HepG2 (cell line): ENCODE measurements at regions not wholly inside any gene's neighbourhood (a gene's known extent, or its start where the extent isn't known, plus 50 kb on each side); places are given as distances from the start of the nearest gene placed in this dataset.

Source experiments
- ATAC-seq: fragments of 200-7000 bp; cut with Tn5 transposase; 3 replicates; pipeline ENCODE4 v1.9.1; 2020; ENCODE audit warnings: mild to moderate bottlenecking, moderate library complexity
- BruUV-seq: library from RNA; stranded (reverse); fragments of 400-500 nt; replicated peaks from 2 replicates; lab custom pipeline; 2021; lab: Mats Ljungman, UMichigan
- CTCF ChIA-PET: fragments of 300-600 bp; formaldehyde crosslinking; extraction: SDS; loops from one replicate; lab custom pipeline; 2021; ENCODE audit warnings: low total read pairs, inconsistent platforms, low intra/inter-chr PET ratio; lab: Yijun Ruan, JAX
- POLR2A ChIA-PET: fragments of 350-600 bp; sonication (Branson Sonifier 250); formaldehyde crosslinking; loops from one replicate; lab custom pipeline; 2020; ENCODE audit warnings: antibody characterized with exemption, inconsistent platforms; lab: Yijun Ruan, JAX
- DNase-seq: peaks from one replicate; pipeline ENCODE4 v3.0.0-alpha.2; 2015; ENCODE audit warnings: low spot score
- FAIRE-seq: peaks from 3 replicates; lab custom pipeline; 2011; peaks lifted over from hg19 to GRCh38; lab: Jason Lieb, UNC
- H2AFZ ChIP-seq: one replicate; pipeline ENCODE4 v1.6.1; 2011; ENCODE audit warnings: low read length, inconsistent platforms
- H3K27ac ChIP-seq: fragments of 300-600 bp; 3 replicates; pipeline ENCODE4 v1.8.0; 2011; ENCODE audit warnings: mixed run types, mild to moderate bottlenecking, mixed read lengths, low read length, inconsistent platforms; ENCODE audit not compliant: insufficient read depth; ENCODE audit errors: extremely low read length
- H3K27me3 ChIP-seq, 2 experiments: fragments of 200-600 bp in 1 of 2; 2 replicates in 1 of 2; 3 replicates in 1 of 2; pipeline versions ENCODE4 v1.6.0 to v1.8.0; 2011; ENCODE audit warnings: low read length in 2 of 2, mild to moderate bottlenecking in 2 of 2, moderate library complexity in 2 of 2, inconsistent platforms in 1 of 2; ENCODE audit not compliant: insufficient read depth in 2 of 2, control insufficient read depth in 1 of 2
- H3K36me3 ChIP-seq, 2 experiments: fragments of 200-600 bp in 1 of 2; replicated peaks in 1 of 2; 2 replicates in 1 of 2; 3 replicates in 1 of 2; pipeline versions ENCODE4 v1.5.1 to v1.8.0; 2011; ENCODE audit warnings: low read length in 2 of 2, inconsistent platforms in 1 of 2; ENCODE audit not compliant: insufficient read depth in 2 of 2, control insufficient read depth in 1 of 2
- H3K4me1 ChIP-seq: 2 replicates; pipeline ENCODE4 v1.5.1; 2012; ENCODE audit warnings: low read length, inconsistent platforms; ENCODE audit not compliant: insufficient read depth
- H3K4me2 ChIP-seq: 2 replicates; pipeline ENCODE4 v1.6.0; 2011; ENCODE audit warnings: low read depth, low read length, inconsistent platforms
- H3K4me3 ChIP-seq, 3 experiments: fragments of 200-600 bp in 1 of 3; sonication (generic), shearing (Covaris generic) in 1 of 3; replicated peaks in 1 of 3; 2 replicates each; pipeline ENCODE4 v1.5.1; 2011 to 2016; ENCODE audit warnings: low read length in 3 of 3, inconsistent platforms in 2 of 3, low read depth in 2 of 3, mild to moderate bottlenecking in 2 of 3, control low read depth in 1 of 3, mixed read lengths in 1 of 3; ENCODE audit not compliant: insufficient read depth in 1 of 3
- H3K79me2 ChIP-seq: one replicate; pipeline ENCODE4 v1.6.1; 2011; ENCODE audit warnings: low read length, inconsistent platforms; ENCODE audit not compliant: insufficient read depth
- H3K9ac ChIP-seq: 2 replicates; pipeline ENCODE4 v1.6.0; 2011; ENCODE audit warnings: mild to moderate bottlenecking, low read depth, low read length, inconsistent platforms; ENCODE audit not compliant: insufficient read depth
- H3K9me3 ChIP-seq: 2 replicates; pipeline ENCODE4 v1.5.1; 2012; ENCODE audit warnings: mild to moderate bottlenecking, low read length
- H4K20me1 ChIP-seq: 2 replicates; pipeline ENCODE4 v1.6.0; 2011; ENCODE audit warnings: inconsistent platforms, mild to moderate bottlenecking, low read length, moderate library complexity; ENCODE audit not compliant: insufficient read depth
- HDAC6 ChIP-seq: fragments of 200-600 bp; sonication (generic); IDR thresholded peaks from 2 replicates; pipeline ENCODE4 v1.7.0; 2017; ENCODE audit warnings: mild to moderate bottlenecking, antibody characterized with exemption, low read length, low read depth
- HMG20B ChIP-seq: conservative IDR thresholded peaks from 2 replicates; pipeline ENCODE4 v1.6.1; 2016; ENCODE audit warnings: missing genetic modification reagents, missing compliant biosample characterization
- KLF13 ChIP-seq: sonication (generic); formaldehyde crosslinking; IDR thresholded peaks from 2 replicates; pipeline ENCODE4 v1.4.0; 2020; ENCODE audit warnings: mild to moderate bottlenecking, missing genetic modification reagents
- MLX ChIP-seq: IDR thresholded peaks from 2 replicates; pipeline ENCODE4 v1.6.1; 2016
- PHF21A ChIP-seq: sonication (generic); formaldehyde crosslinking; IDR thresholded peaks from 2 replicates; pipeline ENCODE4 v1.5.0; 2020; ENCODE audit warnings: mild to moderate bottlenecking, missing genetic modification reagents
- RARG ChIP-seq: sonication (generic); formaldehyde crosslinking; IDR thresholded peaks from 2 replicates; pipeline ENCODE4 v1.4.0; 2020; ENCODE audit warnings: low read depth, mild to moderate bottlenecking, missing genetic modification reagents
- SNAPC2 ChIP-seq: sonication (generic); formaldehyde crosslinking; IDR thresholded peaks from 2 replicates; pipeline ENCODE4 v1.8.1; 2022; ENCODE audit warnings: mild to moderate bottlenecking, missing genetic modification reagents
- TCF7 ChIP-seq: sonication (generic); IDR thresholded peaks from 2 replicates; pipeline ENCODE4 v1.6.1; 2016; ENCODE audit warnings: antibody characterized with exemption, low read depth
- THYN1 ChIP-seq: sonication (generic); formaldehyde crosslinking; IDR thresholded peaks from 2 replicates; pipeline ENCODE4 v1.8.1; 2023; ENCODE audit warnings: low read depth, mild to moderate bottlenecking, moderate library complexity, missing genetic modification reagents, borderline replicate concordance
- ZBTB2 ChIP-seq: sonication (generic); formaldehyde crosslinking; IDR thresholded peaks from 2 replicates; pipeline ENCODE4 v1.8.0; 2022; ENCODE audit warnings: low read depth, missing genetic modification reagents
- ZNF160 ChIP-seq: sonication (generic); formaldehyde crosslinking; IDR thresholded peaks from 2 replicates; pipeline ENCODE4 v1.8.0; 2022; ENCODE audit warnings: mild to moderate bottlenecking, inconsistent platforms, missing genetic modification reagents
- ZNF441 ChIP-seq: sonication (generic); formaldehyde crosslinking; IDR thresholded peaks from 2 replicates; pipeline ENCODE4 v1.7.0; 2021; ENCODE audit warnings: missing genetic modification reagents, borderline replicate concordance
- ZNF713 ChIP-seq: sonication (generic); formaldehyde crosslinking; IDR thresholded peaks from 2 replicates; pipeline ENCODE4 v1.4.0; 2020; ENCODE audit warnings: mild to moderate bottlenecking, missing genetic modification reagents
- WGBS: methylation state at CpG from one replicate; pipeline ENCODE4 v1.1.6; 2017; ENCODE audit warnings: low lambda C conversion rate; 5-methylcytosine and 5-hydroxymethylcytosine counted together
- in situ Hi-C: cut with HindIII; loops from 2 replicates; pipeline ENCODE4 v1.10.0; 2017; ENCODE audit warnings: low pct_unique_long_range_greater_than_20kb; ENCODE audit not compliant: extremely low pct_ligation_motif_present
- intact Hi-C: fragments of 100-400 bp; cut with micrococcal nuclease; formaldehyde crosslinking; loops from one replicate; pipeline ENCODE4 v1.10.0; 2022; ENCODE audit not compliant: unreplicated experiment

GRCh38 chr3:35927441-35927840, 288.1 kb downstream of the ARPP21 start:
- H3K36me3 ChIP-seq, result no peaks in the 10 kb centered on the region
- no peaks in the 10 kb centered on the region for H4K20me1 ChIP-seq
- intact Hi-C loops (no loop called here), in situ Hi-C loops (no loop called here)
- no peaks in the 10 kb centered on the region for H3K27me3 ChIP-seq
- no peak overlapping the region for H3K4me2 ChIP-seq
- FAIRE-seq (no peak), ATAC-seq (no peak), DNase-seq (no peak)
- no peaks in the 10 kb centered on the region for H3K79me2 ChIP-seq
- ChIA-PET POLR2A (no interaction called here), CTCF (no interaction called here)
- peaks cover 9% of the 10 kb centered on the region; the same call in 1 of the 2 replicates for H3K9me3 ChIP-seq
- no peak overlapping the region for H3K9ac ChIP-seq
- BruUV-seq, result no TSS peak
- TF ChIP-seq ZNF160, result no peak
- TF ChIP-seq SNAPC2 (CRISPR knock-in tag), result no peak
- TF ChIP-seq RARG (CRISPR knock-in tag), result no peak
- TF ChIP-seq HMG20B, result no peak
- TF ChIP-seq TCF7, result no peak
- TF ChIP-seq ZNF441, result no peak
- TF ChIP-seq KLF13 (CRISPR knock-in tag), result no peak
- TF ChIP-seq MLX, result no peak
- TF ChIP-seq THYN1 (CRISPR knock-in tag), result no peak
- TF ChIP-seq ZNF713 (CRISPR knock-in tag), result no peak
- TF ChIP-seq PHF21A (CRISPR knock-in tag), result no peak
- no peak for TF ChIP-seq HDAC6
- TF ChIP-seq ZBTB2 (CRISPR knock-in tag), result no peak
- no peaks in the 10 kb centered on the region for H3K4me1 ChIP-seq
- 3% methylated on average over 3 of the region's 3 CpGs for WGBS
- H3K27ac ChIP-seq, result no peak overlapping the region
- no peak overlapping the region for H3K4me3 ChIP-seq
- no peak overlapping the region for H2AFZ ChIP-seq
